DND-41 (cell line): ENCODE measurements at regions not wholly inside any gene's neighbourhood (a gene's known extent, or its start where the extent isn't known, plus 50 kb on each side); places are given as distances from the start of the nearest gene placed in this dataset.

Source experiments
- EZH2 ChIP-seq: IDR thresholded peaks from 3 replicates; pipeline ENCODE4 v1.6.1; 2012; ENCODE audit warnings: borderline replicate concordance, low read depth, mild to moderate bottlenecking, moderate library complexity, low read length, inconsistent platforms; ENCODE audit not compliant: severe bottlenecking
- TF ChIP-seq, protein P1 (sequence below): IDR thresholded peaks from 2 replicates; pipeline ENCODE4 v1.5.1; 2012; ENCODE audit warnings: borderline replicate concordance, low read length, moderate library complexity, mild to moderate bottlenecking; ENCODE audit not compliant: poor library complexity, severe bottlenecking; ENCODE audit errors: extremely low read depth

- TF ChIP-seq, protein P1, sequence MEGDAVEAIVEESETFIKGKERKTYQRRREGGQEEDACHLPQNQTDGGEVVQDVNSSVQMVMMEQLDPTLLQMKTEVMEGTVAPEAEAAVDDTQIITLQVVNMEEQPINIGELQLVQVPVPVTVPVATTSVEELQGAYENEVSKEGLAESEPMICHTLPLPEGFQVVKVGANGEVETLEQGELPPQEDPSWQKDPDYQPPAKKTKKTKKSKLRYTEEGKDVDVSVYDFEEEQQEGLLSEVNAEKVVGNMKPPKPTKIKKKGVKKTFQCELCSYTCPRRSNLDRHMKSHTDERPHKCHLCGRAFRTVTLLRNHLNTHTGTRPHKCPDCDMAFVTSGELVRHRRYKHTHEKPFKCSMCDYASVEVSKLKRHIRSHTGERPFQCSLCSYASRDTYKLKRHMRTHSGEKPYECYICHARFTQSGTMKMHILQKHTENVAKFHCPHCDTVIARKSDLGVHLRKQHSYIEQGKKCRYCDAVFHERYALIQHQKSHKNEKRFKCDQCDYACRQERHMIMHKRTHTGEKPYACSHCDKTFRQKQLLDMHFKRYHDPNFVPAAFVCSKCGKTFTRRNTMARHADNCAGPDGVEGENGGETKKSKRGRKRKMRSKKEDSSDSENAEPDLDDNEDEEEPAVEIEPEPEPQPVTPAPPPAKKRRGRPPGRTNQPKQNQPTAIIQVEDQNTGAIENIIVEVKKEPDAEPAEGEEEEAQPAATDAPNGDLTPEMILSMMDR = no peak
- no peak for TF ChIP-seq EZH2
Measured at GRCh38 chr7:52512656-52513055, 522.8 kb upstream of the POM121L12 start.
